ENCODE measurements at regions not wholly inside any gene's neighbourhood (a gene's known extent, or its start where the extent isn't known, plus 50 kb on each side); places are given as distances from the start of the nearest gene placed in this dataset.
A peak's percentile ranks its signal among the peaks of the same experiment; 100 is the strongest.

GRCh38 chr3:139095803-139096466, 51.2 kb upstream of the PRR23C start:
- in situ Hi-C loops (cut with HindIII; ENCODE audit: low pct_unique_long_range_greater_than_20kb, low sequenced_read_pairs), result no loop called here
- no peak for DNase-seq (ENCODE audit: low read depth in 1 of 2, low spot score in 1 of 2)
- no peak for TF ChIP-seq JUND (IDR thresholded peaks at IDR 0.05; ENCODE audit: low read depth)

- no peak for DNase-seq (ENCODE audit: low read depth in 1 of 2, low spot score in 1 of 2)
- TF ChIP-seq JUND (IDR thresholded peaks at IDR 0.05; ENCODE audit: low read depth), result no peak
- in situ Hi-C loops (cut with HindIII; ENCODE audit: low pct_unique_long_range_greater_than_20kb, low sequenced_read_pairs), result no loop called here
Measured at GRCh38 chr3:139096670-139097069, 52.0 kb upstream of the PRR23C start.

- no peak for DNase-seq (ENCODE audit: low read depth in 1 of 2, low spot score in 1 of 2)
- in situ Hi-C loops (cut with HindIII; ENCODE audit: low pct_unique_long_range_greater_than_20kb, low sequenced_read_pairs), result no loop called here
- no peak for TF ChIP-seq JUND (IDR thresholded peaks at IDR 0.05; ENCODE audit: low read depth)
Measured at GRCh38 chr3:139098391-139098790, 53.7 kb upstream of the PRR23C start.

- DNase-seq (ENCODE audit: low read depth in 1 of 2, low spot score in 1 of 2), result no peak
- TF ChIP-seq JUND (IDR thresholded peaks at IDR 0.05; ENCODE audit: low read depth), result no peak
- in situ Hi-C loops (cut with HindIII; ENCODE audit: low pct_unique_long_range_greater_than_20kb, low sequenced_read_pairs), result no loop called here
Measured at GRCh38 chr3:139099968-139100817, 55.5 kb upstream of the PRR23C start.

- in situ Hi-C loops (cut with HindIII; ENCODE audit: low pct_unique_long_range_greater_than_20kb, low sequenced_read_pairs), result no loop called here
- DNase-seq (ENCODE audit: low read depth in 1 of 2, low spot score in 1 of 2), result no peak
- no peak for TF ChIP-seq JUND (IDR thresholded peaks at IDR 0.05; ENCODE audit: low read depth)
Measured at GRCh38 chr3:139100821-139101220, 56.1 kb upstream of the PRR23C start.

- DNase-seq (ENCODE audit: low read depth in 1 of 2, low spot score in 1 of 2), result no peak
- TF ChIP-seq JUND (IDR thresholded peaks at IDR 0.05; ENCODE audit: low read depth), result no peak
- in situ Hi-C loops (cut with HindIII; ENCODE audit: low pct_unique_long_range_greater_than_20kb, low sequenced_read_pairs), result no loop called here
Measured at GRCh38 chr3:139101396-139101795, 56.7 kb upstream of the PRR23C start.

GRCh38 chr3:139103484-139103883, 58.8 kb upstream of the PRR23C start:
- no peak for TF ChIP-seq JUND (IDR thresholded peaks at IDR 0.05; ENCODE audit: low read depth)
- no peak for DNase-seq (ENCODE audit: low read depth in 1 of 2, low spot score in 1 of 2)
- in situ Hi-C loops (cut with HindIII; ENCODE audit: low pct_unique_long_range_greater_than_20kb, low sequenced_read_pairs), result no loop called here

- no peak for TF ChIP-seq JUND (IDR thresholded peaks at IDR 0.05; ENCODE audit: low read depth)
- in situ Hi-C loops (cut with HindIII; ENCODE audit: low pct_unique_long_range_greater_than_20kb, low sequenced_read_pairs), result no loop called here
- DNase-seq (ENCODE audit: low read depth in 1 of 2, low spot score in 1 of 2), result no peak
Measured at GRCh38 chr3:139104062-139104461, 59.4 kb upstream of the PRR23C start.

- peak in 1 of 2 experiments; percentile 39 for DNase-seq (ENCODE audit: low read depth in 1 of 2, low spot score in 1 of 2)
- in situ Hi-C loops (cut with HindIII; ENCODE audit: low pct_unique_long_range_greater_than_20kb, low sequenced_read_pairs), result no loop called here
- no peak for TF ChIP-seq JUND (IDR thresholded peaks at IDR 0.05; ENCODE audit: low read depth)
Measured at GRCh38 chr3:139105154-139105702, 60.5 kb upstream of the PRR23C start.

GRCh38 chr3:139106013-139106932, 61.6 kb upstream of the PRR23C start:
- no peak for DNase-seq (ENCODE audit: low read depth in 1 of 2, low spot score in 1 of 2)
- in situ Hi-C loops (cut with HindIII; ENCODE audit: low pct_unique_long_range_greater_than_20kb, low sequenced_read_pairs), result no loop called here
- TF ChIP-seq JUND (IDR thresholded peaks at IDR 0.05; ENCODE audit: low read depth), result no peak

GRCh38 chr3:139107424-139108252, 62.9 kb upstream of the PRR23C start:
- no peak for TF ChIP-seq JUND (IDR thresholded peaks at IDR 0.05; ENCODE audit: low read depth)
- in situ Hi-C loops (cut with HindIII; ENCODE audit: low pct_unique_long_range_greater_than_20kb, low sequenced_read_pairs), result no loop called here
- DNase-seq (ENCODE audit: low read depth in 1 of 2, low spot score in 1 of 2), result no peak
